A549 (cell line): ENCODE measurements at regions not wholly inside any gene's neighbourhood (a gene's known extent, or its start where the extent isn't known, plus 50 kb on each side); places are given as distances from the start of the nearest gene placed in this dataset.

Experiments used
- ATAC-seq, 2 experiments: fragments of 200-7000 bp in 1 of 2; fragments of >200 bp in 1 of 2; cut with Nextera tagmentation in 1 of 2; cut with Tn5 transposase in 1 of 2; 3 replicates each; pipeline versions ENCODE4 v1.8.0 to v1.9.1; 2018 to 2020; ENCODE audit warnings: mild to moderate bottlenecking in 1 of 2, moderate library complexity in 1 of 2
- CTCF ChIA-PET: fragments of 300-600 bp; sonication (Branson Sonifier 250); formaldehyde crosslinking; extraction: SDS; loops from one replicate; lab custom pipeline; 2021; ENCODE audit warnings: antibody characterized with exemption, inconsistent platforms; lab: Yijun Ruan, JAX
- POLR2A ChIA-PET: fragments of 350-600 bp; formaldehyde crosslinking; extraction: SDS; loops from one replicate; lab custom pipeline; 2021; ENCODE audit warnings: antibody characterized with exemption, inconsistent platforms; lab: Yijun Ruan, JAX
- DNase-seq, 2 experiments: peaks; one replicate each; pipeline versions ENCODE4 v3.0.0 to v3.0.0-alpha.2; 2011 to 2016; ENCODE audit warnings: low read depth in 1 of 2, low spot score in 1 of 2
- FAIRE-seq: peaks from 2 replicates; lab custom pipeline; 2011; peaks lifted over from hg19 to GRCh38; lab: Jason Lieb, UNC
- H3K27ac ChIP-seq, 2 experiments: fragments of >200 bp; sonication (Bioruptor Twin); formaldehyde crosslinking; 3 replicates each; pipeline ENCODE4 v1.5.1; 2016 to 2017
- H3K4me1 ChIP-seq: fragments of >200 bp; sonication (Bioruptor Twin); formaldehyde crosslinking; 3 replicates; pipeline ENCODE4 v1.6.1; 2016
- H3K4me2 ChIP-seq: fragments of >200 bp; sonication (Bioruptor Twin); formaldehyde crosslinking; 3 replicates; pipeline ENCODE4 v1.6.1; 2016
- H3K4me3 ChIP-seq: fragments of >200 bp; sonication (Bioruptor Twin); formaldehyde crosslinking; 3 replicates; pipeline ENCODE4 v1.5.1; 2016
- H3K9me3 ChIP-seq: fragments of >200 bp; sonication (Bioruptor Twin); formaldehyde crosslinking; 3 replicates; pipeline ENCODE4 v1.6.1; 2016
- ATOH8 ChIP-seq: fragments of 250-450 bp; sonication (Bioruptor Pico); IDR thresholded peaks from 2 replicates; pipeline ENCODE4 v1.5.0; 2020; ENCODE audit warnings: low read depth, mild to moderate bottlenecking, moderate library complexity
- BHLHE40 ChIP-seq: IDR thresholded peaks from 2 replicates; pipeline ENCODE4 v1.6.1; 2012; ENCODE audit warnings: low read depth, low read length, inconsistent platforms
- CBX2 ChIP-seq: fragments of 200-600 bp; sonication (generic); IDR thresholded peaks from 2 replicates; pipeline ENCODE4 v1.6.1; 2016; ENCODE audit warnings: low read depth, mild to moderate bottlenecking, borderline replicate concordance
- CEBPB ChIP-seq, 2 experiments: fragments of >200 bp in 1 of 2; sonication (Bioruptor Twin) in 1 of 2; formaldehyde crosslinking in 1 of 2; IDR thresholded peaks; 2 replicates each; pipeline ENCODE4 v1.6.1; 2012 to 2016
- E2F6 ChIP-seq: IDR thresholded peaks from 2 replicates; pipeline ENCODE4 v1.6.1; 2012; ENCODE audit warnings: low read depth, borderline replicate concordance
- FOSL2 ChIP-seq, 2 experiments: fragments of 450-650 bp in 1 of 2; fragments of >200 bp in 1 of 2; sonication (Bioruptor Twin) in 1 of 2; formaldehyde crosslinking; IDR thresholded peaks; 2 replicates each; pipeline versions ENCODE4 v1.5.0 to v1.6.1; 2016 to 2020; ENCODE audit warnings: mild to moderate bottlenecking in 1 of 2, moderate library complexity in 1 of 2
- GATA3 ChIP-seq: IDR thresholded peaks from 2 replicates; pipeline ENCODE4 v1.6.1; 2012; ENCODE audit warnings: borderline replicate concordance
- HDAC2 ChIP-seq: fragments of 200-600 bp; sonication (generic); IDR thresholded peaks from 2 replicates; pipeline ENCODE4 v1.6.1; 2016
- HOXB13 ChIP-seq: fragments of 250-450 bp; sonication (Bioruptor Pico); IDR thresholded peaks from 2 replicates; pipeline ENCODE4 v1.5.0; 2020; ENCODE audit warnings: low read depth, mild to moderate bottlenecking, moderate library complexity
- HOXB5 ChIP-seq: fragments of 250-450 bp; sonication (Bioruptor Pico); IDR thresholded peaks from 2 replicates; pipeline ENCODE4 v1.5.0; 2020; ENCODE audit warnings: mild to moderate bottlenecking, moderate library complexity
- MAFK ChIP-seq: fragments of 450-650 bp; IDR thresholded peaks from 2 replicates; pipeline ENCODE4 v1.6.1; 2014; ENCODE audit not compliant: partially characterized antibody
- MAZ ChIP-seq: fragments of 150-350 bp; IDR thresholded peaks from 2 replicates; pipeline ENCODE4 v1.6.1; 2014; ENCODE audit warnings: antibody characterized with exemption, low read depth, low read length, borderline replicate concordance
- MYC ChIP-seq: IDR thresholded peaks from 2 replicates; pipeline ENCODE4 v1.6.1; 2012; ENCODE audit warnings: mild to moderate bottlenecking, inconsistent platforms, low read length, improper control_type of control experiment, borderline replicate concordance
- POLR2AphosphoS2 ChIP-seq: conservative IDR thresholded peaks from 2 replicates; pipeline ENCODE4 v1.6.1; 2012; ENCODE audit warnings: low read length, improper control_type of control experiment, inconsistent platforms
- RCOR1 ChIP-seq: fragments of 150-350 bp; IDR thresholded peaks from 2 replicates; pipeline ENCODE4 v1.6.1; 2014; ENCODE audit warnings: antibody characterized with exemption, low read length, low read depth
- RFX5 ChIP-seq: fragments of 450-650 bp; IDR thresholded peaks from 2 replicates; pipeline ENCODE4 v1.7.1; 2014; ENCODE audit warnings: antibody characterized with exemption, mild to moderate bottlenecking, moderate library complexity
- RNF2 ChIP-seq: fragments of 200-600 bp; sonication (generic); IDR thresholded peaks from 2 replicates; pipeline ENCODE4 v1.6.1; 2016; ENCODE audit warnings: low read depth, mild to moderate bottlenecking, antibody characterized with exemption, moderate library complexity, borderline replicate concordance
- TFCP2L1 ChIP-seq: fragments of 250-450 bp; sonication (Bioruptor Pico); IDR thresholded peaks from 2 replicates; pipeline ENCODE4 v1.5.0; 2021; ENCODE audit warnings: mild to moderate bottlenecking
- USF2 ChIP-seq: fragments of 450-650 bp; IDR thresholded peaks from 2 replicates; pipeline ENCODE4 v1.6.1; 2014; ENCODE audit warnings: antibody characterized with exemption
- ZC3H11A ChIP-seq: fragments of 450-650 bp; IDR thresholded peaks from 2 replicates; pipeline ENCODE4 v1.6.1; 2014; ENCODE audit warnings: antibody characterized with exemption, mild to moderate bottlenecking
- ZNF302 ChIP-seq: fragments of 250-450 bp; sonication (Bioruptor Pico); IDR thresholded peaks from 2 replicates; pipeline ENCODE4 v1.9.0; 2021; ENCODE audit warnings: inconsistent platforms, mild to moderate bottlenecking, moderate library complexity
- WGBS: methylation state at CpG from one replicate; pipeline ENCODE4 v1.1.6; 2017; ENCODE audit errors: missing lambda C conversion rate; 5-methylcytosine and 5-hydroxymethylcytosine counted together
- TF ChIP-seq, protein P1 (sequence below): fragments of 150-350 bp; IDR thresholded peaks from 2 replicates; pipeline ENCODE4 v1.6.1; 2014; ENCODE audit warnings: low read depth, mild to moderate bottlenecking, low read length
- TF ChIP-seq, protein P2 (sequence below): fragments of 250-450 bp; sonication (Bioruptor Pico); IDR thresholded peaks from 2 replicates; pipeline ENCODE4 v1.5.0; 2021; ENCODE audit warnings: mild to moderate bottlenecking, moderate library complexity, borderline replicate concordance

DNA sequence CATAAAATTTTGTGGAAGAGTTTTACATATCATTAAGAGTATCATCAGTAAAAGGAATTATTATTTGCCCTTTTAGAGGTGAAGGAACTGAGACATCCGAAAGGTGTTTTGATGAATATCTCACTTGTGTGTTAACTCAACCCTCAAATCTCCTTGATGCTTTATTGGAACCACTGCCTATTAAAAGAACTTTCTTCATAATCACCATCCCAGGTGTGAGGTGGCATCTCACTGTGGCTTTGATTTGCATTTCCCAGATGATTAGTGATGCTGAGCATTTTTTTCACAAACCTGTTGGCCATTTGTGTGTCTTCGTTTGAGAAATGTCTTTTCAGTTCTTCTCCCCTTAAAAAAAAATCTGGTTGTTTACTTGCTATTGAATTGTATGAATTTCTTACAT is 134.0 kb upstream of the SYN3 start (continued):
- TF ChIP-seq ATOH8 (CRISPR knock-in tag), result no peak
- TF ChIP-seq, all 56 proteins: peak for 0

DNA sequence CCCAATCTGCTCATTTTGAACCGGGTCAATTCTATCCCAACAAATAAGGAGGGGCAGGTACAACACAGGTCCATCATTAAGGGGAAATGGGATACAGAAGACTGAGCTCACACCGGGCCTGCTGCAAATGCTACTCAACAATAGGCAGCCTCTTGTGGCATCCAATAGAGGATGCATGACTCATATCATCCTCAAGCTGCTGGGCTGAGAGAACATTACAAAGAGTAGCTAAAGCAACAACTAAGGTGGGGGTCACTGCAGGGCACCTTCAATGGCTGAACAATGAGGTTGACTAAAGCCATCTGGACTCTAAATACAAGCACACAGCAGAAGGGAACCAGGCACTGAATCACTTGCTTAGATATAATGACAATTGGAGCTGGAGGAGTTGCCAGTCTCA is 130.1 kb upstream of the SYN3 start:
- Histone ChIP-seq H3K9me3 (no peaks in the 10 kb centered on the region), H3K4me3 (no peak overlapping the region), H3K27ac (no peak overlapping the region), H3K4me1 (no peaks in the 10 kb centered on the region), H3K4me2 (no peak overlapping the region)
- ChIA-PET CTCF (no interaction called here), POLR2A (no interaction called here)
- ATAC-seq (no peak), DNase-seq (no peak), FAIRE-seq (no peak)
- TF ChIP-seq USF2 (no peak), CBX2 (no peak), BHLHE40 (no peak), CEBPB (IDR thresholded peaks at IDR 0.05) (no peak), HOXB5 (CRISPR knock-in tag) (no peak), TFCP2L1 (CRISPR knock-in tag) (no peak), RNF2 (no peak), MAZ (no peak)
- TF ChIP-seq, protein P1, sequence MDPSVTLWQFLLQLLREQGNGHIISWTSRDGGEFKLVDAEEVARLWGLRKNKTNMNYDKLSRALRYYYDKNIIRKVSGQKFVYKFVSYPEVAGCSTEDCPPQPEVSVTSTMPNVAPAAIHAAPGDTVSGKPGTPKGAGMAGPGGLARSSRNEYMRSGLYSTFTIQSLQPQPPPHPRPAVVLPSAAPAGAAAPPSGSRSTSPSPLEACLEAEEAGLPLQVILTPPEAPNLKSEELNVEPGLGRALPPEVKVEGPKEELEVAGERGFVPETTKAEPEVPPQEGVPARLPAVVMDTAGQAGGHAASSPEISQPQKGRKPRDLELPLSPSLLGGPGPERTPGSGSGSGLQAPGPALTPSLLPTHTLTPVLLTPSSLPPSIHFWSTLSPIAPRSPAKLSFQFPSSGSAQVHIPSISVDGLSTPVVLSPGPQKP, result no peak
- WGBS, result 6% methylated on average over 2 of the region's 2 CpGs

GRCh38 chr22:33186816-33187215 is 128.6 kb upstream of the SYN3 start:
- Histone ChIP-seq H3K4me1 (no peaks in the 10 kb centered on the region), H3K9me3 (no peaks in the 10 kb centered on the region), H3K4me3 (no peak overlapping the region), H3K4me2 (no peak overlapping the region)
- DNase-seq, result no peak
- ATAC-seq, result no peak
- CTCF ChIA-PET, result no interaction called here
- 23% methylated on average over 2 of the region's 2 CpGs for WGBS
- TF ChIP-seq HOXB5 (CRISPR knock-in tag) (no peak), RNF2 (no peak), HOXB13 (CRISPR knock-in tag) (no peak), ZNF302 (CRISPR knock-in tag) (no peak), POLR2AphosphoS2 (no peak), HDAC2 (no peak), FOSL2 (IDR thresholded peaks at IDR 0.05) (no peak), FOSL2 (CRISPR knock-in tag; IDR thresholded peaks at IDR 0.05) (no peak), MYC (no peak), RCOR1 (no peak), E2F6 (no peak), USF2 (no peak), TFCP2L1 (CRISPR knock-in tag) (no peak), ZC3H11A (no peak), MAFK (no peak), GATA3 (no peak), RFX5 (no peak), BHLHE40 (no peak), CBX2 (no peak)
- TF ChIP-seq, protein P2, sequence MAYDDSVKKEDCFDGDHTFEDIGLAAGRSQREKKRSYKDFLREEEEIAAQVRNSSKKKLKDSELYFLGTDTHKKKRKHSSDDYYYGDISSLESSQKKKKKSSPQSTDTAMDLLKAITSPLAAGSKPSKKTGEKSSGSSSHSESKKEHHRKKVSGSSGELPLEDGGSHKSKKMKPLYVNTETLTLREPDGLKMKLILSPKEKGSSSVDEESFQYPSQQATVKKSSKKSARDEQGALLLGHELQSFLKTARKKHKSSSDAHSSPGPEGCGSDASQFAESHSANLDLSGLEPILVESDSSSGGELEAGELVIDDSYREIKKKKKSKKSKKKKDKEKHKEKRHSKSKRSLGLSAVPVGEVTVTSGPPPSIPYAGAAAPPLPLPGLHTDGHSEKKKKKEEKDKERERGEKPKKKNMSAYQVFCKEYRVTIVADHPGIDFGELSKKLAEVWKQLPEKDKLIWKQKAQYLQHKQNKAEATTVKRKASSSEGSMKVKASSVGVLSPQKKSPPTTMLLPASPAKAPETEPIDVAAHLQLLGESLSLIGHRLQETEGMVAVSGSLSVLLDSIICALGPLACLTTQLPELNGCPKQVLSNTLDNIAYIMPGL (CRISPR knock-in tag), result no peak
- TF ChIP-seq, all 56 proteins: peak for 0
- no peak for FAIRE-seq
- POLR2A ChIA-PET, result no interaction called here
- H3K27ac ChIP-seq, result no peak overlapping the region
